ENCODE measurements at regions not wholly inside any gene's neighbourhood (a gene's known extent, or its start where the extent isn't known, plus 50 kb on each side); places are given as distances from the start of the nearest gene placed in this dataset.

- Mint-ChIP-seq H3K36me3 (no peaks in the 10 kb centered on the region), H3K27me3 (ENCODE audit: low read depth in 3 of 3) (no peaks in the 10 kb centered on the region), H3K4me3 (no peak overlapping the region), H3K27ac (no peak overlapping the region), H3K9me3 (peaks cover 0 to 4% (median 0%) of the 10 kb centered on the region in 7 donors), H3K4me1 (no peaks in the 10 kb centered on the region)
- Histone ChIP-seq H3K4me2 (replicated peaks; ENCODE audit: extremely low read depth, low read length, poor library complexity, severe bottlenecking) (no peak overlapping the region), H3K27me3 (ENCODE audit: control insufficient read depth in 2 of 2, insufficient read depth in 2 of 2, low read length in 2 of 2) (no peaks in the 10 kb centered on the region), H3K27ac (ENCODE audit: low read depth in 1 of 2, low read length in 2 of 2) (no peak overlapping the region), H3K79me2 (ENCODE audit: insufficient read depth, low read length) (no peaks in the 10 kb centered on the region), H3K36me3 (replicated peaks in 1 of 2; ENCODE audit: control insufficient read depth in 1 of 2, insufficient read depth in 2 of 2, low read length in 2 of 2) (no peaks in the 10 kb centered on the region), H2AFZ (ENCODE audit: insufficient read depth, low read depth, low read length, poor library complexity, severe bottlenecking) (no peak overlapping the region), H3K4me3 (replicated peaks in 1 of 3; ENCODE audit: low read depth in 2 of 3, low read length in 3 of 3) (no peak overlapping the region), H4K20me1 (ENCODE audit: insufficient read depth, low read length) (no peaks in the 10 kb centered on the region), H3K4me1 (ENCODE audit: control insufficient read depth in 1 of 2, insufficient read depth in 2 of 2, low read length in 2 of 2) (no peaks in the 10 kb centered on the region), H3K9me3 (replicated peaks in 1 of 2; ENCODE audit: control insufficient read depth in 1 of 2, insufficient read depth in 1 of 2, low read length in 2 of 2) (no peaks in the 10 kb centered on the region), H3K9ac (ENCODE audit: insufficient read depth, low read length, poor library complexity, severe bottlenecking) (no peak overlapping the region)
- intact Hi-C loops (cut with micrococcal nuclease): no loop called here
- TF ChIP-seq CTCF (IDR thresholded peaks at IDR 0.05): no peak
- no peak for DNase-seq
- 93% methylated on average over 6 of the region's 7 CpGs for WGBS (ENCODE audit: insufficient coverage)
These were observed 372.7 kb downstream of the PSAT1 start for GRCh38 chr9:78669591-78669990.

- DNase-seq: no peak
- no peaks in the 10 kb centered on the region for H3K4me1 ChIP-seq (ENCODE audit: control insufficient read depth in 1 of 2, insufficient read depth in 2 of 2, low read length in 2 of 2)
- intact Hi-C loops (cut with micrococcal nuclease): no loop called here
- no peaks in the 10 kb centered on the region for H3K27me3 ChIP-seq (ENCODE audit: control insufficient read depth in 2 of 2, insufficient read depth in 2 of 2, low read length in 2 of 2)
- H3K4me3 ChIP-seq (replicated peaks in 1 of 3; ENCODE audit: low read depth in 2 of 3, low read length in 3 of 3): no peak overlapping the region
- Mint-ChIP-seq H3K36me3 (no peaks in the 10 kb centered on the region), H3K27ac (no peak overlapping the region), H3K4me3 (no peak overlapping the region), H3K4me1 (no peaks in the 10 kb centered on the region), H3K9me3 (peaks cover 0 to 4% (median 0%) of the 10 kb centered on the region in 7 donors), H3K27me3 (ENCODE audit: low read depth in 3 of 3) (peaks cover 0 to 5% (median 0%) of the 10 kb centered on the region in 3 donors)
- no peaks in the 10 kb centered on the region for H3K36me3 ChIP-seq (replicated peaks in 1 of 2; ENCODE audit: control insufficient read depth in 1 of 2, insufficient read depth in 2 of 2, low read length in 2 of 2)
- H3K4me2 ChIP-seq (replicated peaks; ENCODE audit: extremely low read depth, low read length, poor library complexity, severe bottlenecking): no peak overlapping the region
- no peaks in the 10 kb centered on the region for H3K79me2 ChIP-seq (ENCODE audit: insufficient read depth, low read length)
- H3K9ac ChIP-seq (ENCODE audit: insufficient read depth, low read length, poor library complexity, severe bottlenecking): no peak overlapping the region
- TF ChIP-seq CTCF (IDR thresholded peaks at IDR 0.05): no peak
- H3K9me3 ChIP-seq (replicated peaks in 1 of 2; ENCODE audit: control insufficient read depth in 1 of 2, insufficient read depth in 1 of 2, low read length in 2 of 2): no peaks in the 10 kb centered on the region
- H3K27ac ChIP-seq (ENCODE audit: low read depth in 1 of 2, low read length in 2 of 2): no peak overlapping the region
- no CpG with 5 or more reads among the region's 3 CpGs for WGBS (ENCODE audit: insufficient coverage)
- H2AFZ ChIP-seq (ENCODE audit: insufficient read depth, low read depth, low read length, poor library complexity, severe bottlenecking): no peak overlapping the region
- H4K20me1 ChIP-seq (ENCODE audit: insufficient read depth, low read length): no peaks in the 10 kb centered on the region
These were observed 374.9 kb downstream of the PSAT1 start for GRCh38 chr9:78671785-78672184.

All from CD14-positive monocyte (primary cell).